Retinal pigment epithelial cell (primary cell): ENCODE measurements at regions not wholly inside any gene's neighbourhood (a gene's known extent, or its start where the extent isn't known, plus 50 kb on each side); places are given as distances from the start of the nearest gene placed in this dataset.

Source experiments
- DNase-seq: peaks from one replicate; pipeline ENCODE4 v3.0.0-alpha.2; 2010; ENCODE audit warnings: low read depth
- H3K4me3 ChIP-seq: 2 replicates; pipeline ENCODE4 v1.5.1; 2011; ENCODE audit warnings: mild to moderate bottlenecking, low read length, control low read depth, moderate library complexity
- CTCF ChIP-seq: conservative IDR thresholded peaks from 2 replicates; pipeline ENCODE4 v1.5.1; 2011; ENCODE audit warnings: low read depth, low read length, control low read depth, inconsistent platforms

GRCh38 chr16:54453871-54454270 is 167.3 kb upstream of the IRX3 start:
- no peak for DNase-seq
- no peak for TF ChIP-seq CTCF
- no peak overlapping the region for H3K4me3 ChIP-seq

- no peak overlapping the region for H3K4me3 ChIP-seq
- DNase-seq = peak; percentile 27
- TF ChIP-seq CTCF = no peak
Measured at GRCh38 chr16:54447576-54448440, 161.2 kb upstream of the IRX3 start.

GRCh38 chr16:54446639-54447038 is 160.1 kb upstream of the IRX3 start:
- peak; percentile 91 for DNase-seq
- TF ChIP-seq CTCF = no peak
- no peak overlapping the region for H3K4me3 ChIP-seq

- H3K4me3 ChIP-seq = no peak overlapping the region
- no peak for TF ChIP-seq CTCF
- no peak for DNase-seq
Measured at GRCh38 chr16:54444851-54445458, 158.4 kb upstream of the IRX3 start.

- H3K4me3 ChIP-seq = no peak overlapping the region
- TF ChIP-seq CTCF = no peak
- DNase-seq = no peak
Measured at GRCh38 chr16:54443839-54444238, 157.3 kb upstream of the IRX3 start.

GRCh38 chr16:54443352-54443751 is 156.8 kb upstream of the IRX3 start:
- no peak for DNase-seq
- no peak for TF ChIP-seq CTCF
- H3K4me3 ChIP-seq = no peak overlapping the region

- TF ChIP-seq CTCF = no peak
- no peak overlapping the region for H3K4me3 ChIP-seq
- DNase-seq = no peak
Measured at GRCh38 chr16:54442864-54443263, 156.3 kb upstream of the IRX3 start.
